ENCODE measurements at regions not wholly inside any gene's neighbourhood (a gene's known extent, or its start where the extent isn't known, plus 50 kb on each side); places are given as distances from the start of the nearest gene placed in this dataset.

GRCh38 chr4:20302336-20302735, 50.6 kb downstream of the SLIT2 start:
- DNase-seq, result no peak

- DNase-seq, result peak; percentile 42 to 70
These were observed 54.3 kb downstream of the SLIT2 start for GRCh38 chr4:20305976-20306375.

- DNase-seq, result no peak
These were observed 60.2 kb downstream of the SLIT2 start for GRCh38 chr4:20311856-20312255.

- peak; percentile 16 to 18 for DNase-seq
These were observed 61.7 kb downstream of the SLIT2 start for GRCh38 chr4:20313237-20314030.

- DNase-seq, result peak in 1 of 2 experiments; percentile 45
These were observed 65.8 kb downstream of the SLIT2 start for GRCh38 chr4:20317424-20317985.

- DNase-seq, result peak in 1 of 2 experiments; percentile 52
These were observed 66.5 kb downstream of the SLIT2 start for GRCh38 chr4:20318001-20318908.

- peak; percentile 92 to 98 for DNase-seq
These were observed 67.2 kb downstream of the SLIT2 start for GRCh38 chr4:20318909-20319277.

GRCh38 chr4:20319825-20320612, 68.3 kb downstream of the SLIT2 start:
- no peak for DNase-seq

GRCh38 chr4:20323991-20324390, 72.3 kb downstream of the SLIT2 start:
- DNase-seq, result no peak

- no peak for DNase-seq
These were observed 74.8 kb downstream of the SLIT2 start for GRCh38 chr4:20326460-20326859.

GRCh38 chr4:20326977-20327376, 75.3 kb downstream of the SLIT2 start:
- DNase-seq, result peak in 1 of 2 experiments; percentile 57

- DNase-seq, result no peak
These were observed 76.1 kb downstream of the SLIT2 start for GRCh38 chr4:20327808-20328207.

GRCh38 chr4:20331642-20332041, 79.9 kb downstream of the SLIT2 start:
- no peak for DNase-seq

- DNase-seq, result peak in 1 of 2 experiments; percentile 28
These were observed 81.5 kb downstream of the SLIT2 start for GRCh38 chr4:20333141-20333715.

GRCh38 chr4:20337261-20337664, 85.6 kb downstream of the SLIT2 start:
- DNase-seq, result peak in 1 of 2 experiments; percentile 77

GRCh38 chr4:20338841-20339240, 87.1 kb downstream of the SLIT2 start:
- no peak for DNase-seq

- DNase-seq, result peak in 1 of 2 experiments; percentile 21
These were observed 89.5 kb downstream of the SLIT2 start for GRCh38 chr4:20341134-20341738.

- no peak for DNase-seq
These were observed 95.8 kb downstream of the SLIT2 start for GRCh38 chr4:20347531-20347930.

GRCh38 chr4:20348411-20348810, 96.7 kb downstream of the SLIT2 start:
- DNase-seq, result no peak

- no peak for DNase-seq
These were observed 99.9 kb downstream of the SLIT2 start for GRCh38 chr4:20351360-20352162.

GRCh38 chr4:20352163-20352431, 100.4 kb downstream of the SLIT2 start:
- DNase-seq, result no peak
